Body of pancreas (tissue), 4 donors: ENCODE measurements at regions not wholly inside any gene's neighbourhood (a gene's known extent, or its start where the extent isn't known, plus 50 kb on each side); places are given as distances from the start of the nearest gene placed in this dataset.

Source experiments
- ATAC-seq: fragments of 150-250 bp; one replicate; pipeline ENCODE4 v1.9.1; 2016
- DNase-seq, 4 donors: peaks; one replicate each; pipeline ENCODE4 v3.0.0-alpha.2; 2019
- H3K27ac ChIP-seq, 4 donors: fragments of 200-600 bp; sonication (generic); 1 replicate in 3 of 4; 2 replicates in 1 of 4; pipeline versions ENCODE4 v1.5.1 to v1.6.1; 2016 to 2019; ENCODE audit warnings: mild to moderate bottlenecking in 1 of 4, mixed read lengths in 1 of 4, moderate library complexity in 1 of 4
- H3K27me3 ChIP-seq, 2 donors: fragments of 200-600 bp; sonication (generic); one replicate each; pipeline ENCODE4 v1.6.0; 2016; ENCODE audit warnings: mild to moderate bottlenecking in 1 of 2
- H3K36me3 ChIP-seq, 2 donors: fragments of 200-600 bp; sonication (generic); replicated peaks in 1 of 2; 2 replicates each; pipeline ENCODE4 v1.5.1; 2016; ENCODE audit warnings: low read depth in 2 of 2; ENCODE audit not compliant: insufficient read depth in 1 of 2
- H3K4me1 ChIP-seq: fragments of 200-600 bp; sonication (generic); one replicate; pipeline ENCODE4 v1.6.0; 2016
- H3K4me3 ChIP-seq, 2 donors: fragments of 200-600 bp; sonication (generic); 1 replicate in 1 of 2; 2 replicates in 1 of 2; pipeline ENCODE4 v1.5.1; 2016 to 2019
- H3K9me3 ChIP-seq, 3 donors: fragments of 200-600 bp; sonication (generic); 1 replicate in 2 of 3; 2 replicates in 1 of 3; pipeline ENCODE4 v1.5.1; 2016
- POLR2A ChIP-seq, 3 donors: fragments of 450-650 bp; IDR thresholded peaks; one replicate each; pipeline ENCODE4 v1.6.1; 2016; ENCODE audit warnings: antibody characterized with exemption in 3 of 3, mild to moderate bottlenecking in 2 of 3
- WGBS, 2 donors: methylation state at CpG; one replicate each; pipeline ENCODE4 v1.1.5; 2017; 5-methylcytosine and 5-hydroxymethylcytosine counted together
- intact Hi-C: fragments of 100-400 bp; cut with DNase I; formaldehyde crosslinking; loops from one replicate; pipeline ENCODE4 v1.15.1; 2023
- TF ChIP-seq, protein P1 (sequence below), 7 experiments: fragments of 450-650 bp in 4 of 7; fragments of 200-600 bp in 3 of 7; sonication (generic) in 3 of 7; IDR thresholded peaks; one replicate each; pipeline ENCODE4 v1.5.1; 2016 to 2019; ENCODE audit warnings: antibody characterized with exemption in 7 of 7

DNA sequence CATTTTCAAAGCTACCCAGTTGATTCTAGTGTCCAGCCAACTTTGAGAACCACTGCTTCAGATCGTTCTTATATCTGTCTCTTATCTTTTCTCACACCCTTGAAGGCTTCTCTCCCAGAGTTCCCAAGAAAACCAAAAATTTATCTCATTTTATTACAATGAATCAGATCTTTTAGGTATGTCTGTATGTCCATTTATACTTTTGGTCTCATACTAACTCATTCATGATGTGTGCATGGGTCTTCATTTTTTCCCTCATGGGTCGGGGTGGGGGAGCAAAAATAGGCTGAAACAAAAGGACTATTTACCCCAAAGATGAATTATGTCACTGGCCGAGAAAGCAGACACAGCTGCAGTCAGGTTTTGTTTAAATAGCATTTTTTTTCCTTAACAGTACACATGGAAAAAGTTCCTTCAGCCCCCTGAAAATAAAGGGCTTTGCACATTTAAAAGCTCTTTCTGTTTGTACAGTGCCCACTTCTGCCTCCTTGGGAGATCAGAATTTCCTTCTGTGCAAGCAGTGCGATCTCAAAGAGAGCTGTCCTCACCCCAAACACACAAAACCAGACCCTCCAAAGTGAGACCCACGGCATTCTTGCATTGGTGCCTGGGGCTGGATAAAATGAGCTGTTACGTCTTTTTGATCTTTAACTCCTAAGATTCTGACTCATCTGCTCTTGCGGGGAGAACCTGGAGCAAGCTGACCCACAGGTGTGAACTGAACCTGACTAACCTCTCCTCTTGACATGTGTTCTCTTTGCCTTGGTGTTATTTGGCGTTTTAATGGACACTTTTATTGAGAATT is 251.2 kb upstream of the ELAC2 start:
- ATAC-seq (no peak), DNase-seq (no peak)
- intact Hi-C loops = no loop called here
- no peaks in the 10 kb centered on the region for H3K9me3 ChIP-seq
- WGBS, 2 donors = 32 to 36% methylated on average over 8 of the region's 8 CpGs
- no peak overlapping the region for H3K27ac ChIP-seq
- TF ChIP-seq, protein P1, sequence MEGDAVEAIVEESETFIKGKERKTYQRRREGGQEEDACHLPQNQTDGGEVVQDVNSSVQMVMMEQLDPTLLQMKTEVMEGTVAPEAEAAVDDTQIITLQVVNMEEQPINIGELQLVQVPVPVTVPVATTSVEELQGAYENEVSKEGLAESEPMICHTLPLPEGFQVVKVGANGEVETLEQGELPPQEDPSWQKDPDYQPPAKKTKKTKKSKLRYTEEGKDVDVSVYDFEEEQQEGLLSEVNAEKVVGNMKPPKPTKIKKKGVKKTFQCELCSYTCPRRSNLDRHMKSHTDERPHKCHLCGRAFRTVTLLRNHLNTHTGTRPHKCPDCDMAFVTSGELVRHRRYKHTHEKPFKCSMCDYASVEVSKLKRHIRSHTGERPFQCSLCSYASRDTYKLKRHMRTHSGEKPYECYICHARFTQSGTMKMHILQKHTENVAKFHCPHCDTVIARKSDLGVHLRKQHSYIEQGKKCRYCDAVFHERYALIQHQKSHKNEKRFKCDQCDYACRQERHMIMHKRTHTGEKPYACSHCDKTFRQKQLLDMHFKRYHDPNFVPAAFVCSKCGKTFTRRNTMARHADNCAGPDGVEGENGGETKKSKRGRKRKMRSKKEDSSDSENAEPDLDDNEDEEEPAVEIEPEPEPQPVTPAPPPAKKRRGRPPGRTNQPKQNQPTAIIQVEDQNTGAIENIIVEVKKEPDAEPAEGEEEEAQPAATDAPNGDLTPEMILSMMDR (IDR thresholded peaks at IDR 0.05) = no peak
- TF ChIP-seq POLR2A (IDR thresholded peaks at IDR 0.05) = no peak
- no peaks in the 10 kb centered on the region for H3K4me1 ChIP-seq
- no peak overlapping the region for H3K4me3 ChIP-seq
- no peaks in the 10 kb centered on the region for H3K27me3 ChIP-seq
- H3K36me3 ChIP-seq = no peaks in the 10 kb centered on the region

DNA sequence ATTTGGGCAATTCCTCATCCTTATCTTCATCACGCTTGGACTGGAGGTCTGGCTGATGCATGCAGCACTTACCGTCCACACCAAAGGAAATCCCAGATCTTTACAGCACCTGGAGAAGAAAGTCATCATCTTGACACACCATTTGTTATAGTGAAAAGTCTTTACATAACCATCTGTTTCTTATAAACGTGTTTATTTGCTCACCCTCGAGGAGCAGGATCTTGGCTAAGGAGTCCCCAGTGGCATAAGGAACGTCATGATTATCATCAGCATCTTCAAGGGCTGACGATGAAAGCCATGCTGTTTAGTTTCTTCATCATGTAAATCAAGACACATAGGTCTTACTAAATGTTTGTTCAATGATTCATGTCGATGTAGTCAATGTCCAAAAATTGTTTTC is 248.8 kb upstream of the ELAC2 start:
- Histone ChIP-seq H3K27me3 (no peaks in the 10 kb centered on the region), H3K27ac (no peak overlapping the region), H3K4me1 (no peaks in the 10 kb centered on the region), H3K9me3 (no peaks in the 10 kb centered on the region), H3K36me3 (no peaks in the 10 kb centered on the region), H3K4me3 (no peak overlapping the region)
- TF ChIP-seq, protein P1 (IDR thresholded peaks at IDR 0.05) = no peak
- TF ChIP-seq POLR2A (IDR thresholded peaks at IDR 0.05) = no peak
- no peak for DNase-seq
- ATAC-seq = no peak
- intact Hi-C loops = no loop called here
- WGBS, 2 donors = 35 to 38% methylated on average over 7 of the region's 7 CpGs

DNA sequence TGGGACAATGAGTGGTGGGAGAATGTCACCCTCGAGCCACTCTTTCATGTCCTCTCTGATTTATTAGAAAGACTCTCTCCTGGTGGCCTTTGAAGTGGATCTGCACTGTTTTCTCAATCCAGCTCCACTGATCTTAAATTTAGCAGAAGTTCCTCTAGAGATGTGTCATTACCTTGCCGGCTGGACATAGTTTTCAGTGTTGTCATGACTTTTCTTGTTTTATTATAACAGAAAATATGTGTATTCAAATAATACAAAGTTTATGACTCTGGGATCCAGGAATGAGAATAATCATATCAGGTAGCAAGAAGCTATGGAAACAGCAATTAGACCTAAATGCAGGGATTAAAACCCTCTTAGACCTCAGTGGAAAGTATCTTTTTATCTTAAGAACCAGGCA is 247.5 kb upstream of the ELAC2 start:
- no peak overlapping the region for H3K27ac ChIP-seq
- TF ChIP-seq, protein P1 (IDR thresholded peaks at IDR 0.05) = no peak
- TF ChIP-seq POLR2A (IDR thresholded peaks at IDR 0.05) = no peak
- no peak overlapping the region for H3K4me3 ChIP-seq
- WGBS, 2 donors = 68 to 70% methylated on average over 2 of the region's 2 CpGs
- no peak for DNase-seq
- H3K4me1 ChIP-seq = no peaks in the 10 kb centered on the region
- no peaks in the 10 kb centered on the region for H3K9me3 ChIP-seq
- no peaks in the 10 kb centered on the region for H3K36me3 ChIP-seq
- no peaks in the 10 kb centered on the region for H3K27me3 ChIP-seq
- no peak for ATAC-seq
- intact Hi-C loops = no loop called here

DNA sequence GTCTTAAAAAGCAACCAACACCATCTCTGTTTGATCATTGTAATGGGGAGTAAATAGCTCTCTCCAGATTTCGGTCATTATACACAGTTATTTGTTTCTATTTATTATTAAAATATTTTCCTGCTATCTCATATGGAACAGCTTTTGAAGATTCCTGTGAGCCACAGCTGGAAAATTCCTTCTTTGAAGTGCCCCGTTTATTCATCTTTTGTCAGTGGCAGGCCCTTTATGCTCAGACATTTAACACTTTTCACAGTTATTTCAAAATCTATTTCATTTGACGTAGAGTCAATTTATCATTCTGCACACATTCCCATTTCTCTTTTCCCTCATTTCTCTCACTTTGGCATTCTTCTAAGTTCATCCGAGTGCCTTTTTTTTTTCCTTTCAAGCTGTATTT is 245.9 kb upstream of the ELAC2 start:
- TF ChIP-seq, protein P1 (IDR thresholded peaks at IDR 0.05) = no peak
- TF ChIP-seq POLR2A (IDR thresholded peaks at IDR 0.05) = no peak
- ATAC-seq (no peak), DNase-seq (no peak)
- Histone ChIP-seq H3K9me3 (no peaks in the 10 kb centered on the region), H3K36me3 (no peaks in the 10 kb centered on the region), H3K27ac (no peak overlapping the region), H3K4me1 (no peaks in the 10 kb centered on the region), H3K4me3 (no peak overlapping the region), H3K27me3 (no peaks in the 10 kb centered on the region)
- 59 to 63% methylated on average over 4 of the region's 4 CpGs for WGBS, 2 donors
- intact Hi-C loops = no loop called here

DNA sequence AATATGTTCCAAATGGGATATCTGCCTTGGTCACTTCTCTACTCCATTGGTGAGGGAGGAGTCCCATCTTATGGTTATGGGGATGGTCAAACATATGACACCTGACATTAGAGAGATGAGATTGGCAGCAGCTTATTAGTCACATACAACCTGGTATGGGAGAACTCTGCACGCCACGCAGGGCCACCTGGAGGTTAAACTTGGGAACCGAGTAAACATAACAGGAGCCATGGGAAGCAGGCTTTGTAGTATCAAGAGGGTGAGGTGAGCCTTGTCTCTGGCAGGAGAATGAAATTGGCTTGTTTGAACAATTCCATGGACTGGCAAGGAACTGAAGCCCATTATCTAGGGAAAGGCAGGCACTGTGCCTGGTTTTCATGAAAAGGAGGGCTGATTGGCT is 238.7 kb upstream of the ELAC2 start:
- no peak for TF ChIP-seq POLR2A (IDR thresholded peaks at IDR 0.05)
- TF ChIP-seq, protein P1 (IDR thresholded peaks at IDR 0.05) = no peak
- ATAC-seq (no peak), DNase-seq (no peak)
- 36 to 45% methylated on average over 3 of the region's 3 CpGs for WGBS, 2 donors
- intact Hi-C loops = no loop called here
- Histone ChIP-seq H3K4me1 (no peaks in the 10 kb centered on the region), H3K9me3 (no peaks in the 10 kb centered on the region), H3K27me3 (no peaks in the 10 kb centered on the region), H3K4me3 (no peak overlapping the region), H3K36me3 (no peaks in the 10 kb centered on the region), H3K27ac (no peak overlapping the region)
